Breast epithelium (tissue), 3 donors: ENCODE measurements at regions not wholly inside any gene's neighbourhood (a gene's known extent, or its start where the extent isn't known, plus 50 kb on each side); places are given as distances from the start of the nearest gene placed in this dataset.

ENCODE experiments used
- CTCF ChIP-seq, 3 donors: fragments of 450-650 bp; IDR thresholded peaks; one replicate each; pipeline ENCODE4 v1.5.1; 2016 to 2017; ENCODE audit warnings: antibody characterized with exemption in 3 of 3, mild to moderate bottlenecking in 3 of 3, moderate library complexity in 3 of 3
- POLR2A ChIP-seq: fragments of 450-650 bp; IDR thresholded peaks from one replicate; pipeline ENCODE4 v1.6.1; 2016; ENCODE audit warnings: antibody characterized with exemption, mild to moderate bottlenecking, moderate library complexity
- POLR2AphosphoS5 ChIP-seq, 3 donors: sonication (generic); formaldehyde crosslinking; IDR thresholded peaks; one replicate each; pipeline ENCODE4 v1.6.1; 2017; ENCODE audit warnings: antibody characterized with exemption in 3 of 3

DNA sequence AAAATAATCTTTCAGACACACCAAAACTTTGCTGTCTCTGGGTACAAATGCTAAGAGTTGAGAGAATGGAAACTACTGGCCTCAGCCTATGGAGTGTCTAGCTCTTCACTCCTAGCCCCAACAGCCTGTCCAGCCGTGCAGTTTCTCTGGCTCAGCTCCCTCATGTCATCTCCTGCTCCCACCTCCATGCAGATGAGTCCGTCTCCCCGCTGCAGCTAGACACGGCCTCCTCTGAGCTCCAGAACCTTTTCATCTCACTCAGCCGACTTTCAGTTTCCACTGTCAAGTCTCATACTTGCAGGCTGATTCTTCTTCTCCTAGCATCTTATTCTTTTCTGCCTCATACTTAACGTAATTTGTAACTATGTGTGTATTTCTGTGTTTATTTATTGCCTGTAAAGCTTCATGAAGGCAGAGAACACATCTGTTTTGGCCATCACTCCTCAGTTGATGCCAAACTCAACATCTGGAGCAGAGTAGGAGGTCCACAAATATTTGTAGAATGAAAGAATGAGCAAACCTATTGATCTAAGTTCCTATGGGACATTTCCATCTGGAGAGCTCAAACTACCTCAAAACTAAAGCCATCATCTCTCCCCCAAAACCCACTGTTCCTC is 139.8 kb upstream of the PWP1 start:
- no peak for TF ChIP-seq POLR2A
- TF ChIP-seq CTCF (IDR thresholded peaks at IDR 0.05), result no peak
- TF ChIP-seq POLR2AphosphoS5 (IDR thresholded peaks at IDR 0.05), result no peak
